ENCODE measurements at regions not wholly inside any gene's neighbourhood (a gene's known extent, or its start where the extent isn't known, plus 50 kb on each side); places are given as distances from the start of the nearest gene placed in this dataset.

DNA sequence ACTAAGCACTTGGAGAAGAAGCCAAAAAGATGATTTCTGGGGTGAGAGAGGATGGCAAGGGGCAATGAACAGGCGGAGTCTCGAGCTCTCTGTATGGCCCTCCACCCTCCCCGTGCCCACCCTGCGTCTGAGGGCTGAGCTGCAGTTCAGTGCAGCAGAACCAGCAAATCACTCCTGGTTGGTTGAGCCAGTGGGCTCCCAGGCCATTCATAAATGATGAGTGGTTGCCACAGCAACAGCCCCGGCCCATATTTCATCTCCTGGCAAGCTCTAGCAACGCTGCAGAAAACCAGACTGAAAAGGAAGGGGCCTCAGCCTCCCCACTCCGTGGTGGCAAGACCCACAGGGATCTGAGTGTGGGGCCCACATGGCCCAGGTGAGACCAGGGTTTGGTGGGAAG is 93.8 kb upstream of the PPP1R26 start:
- Histone ChIP-seq H4K20me1 (ENCODE audit: control insufficient read depth, extremely low read depth, insufficient read depth, low read length) (no peaks in the 10 kb centered on the region), H2AFZ (ENCODE audit: low read length) (no peak overlapping the region), H3K36me3 (ENCODE audit: control insufficient read depth, insufficient read depth, low read length) (no peaks in the 10 kb centered on the region), H3K4me2 (ENCODE audit: extremely low read depth, insufficient read depth, low read length) (no peak overlapping the region), H3K27me3 (ENCODE audit: control insufficient read depth, insufficient read depth, low read length) (no peaks in the 10 kb centered on the region), H3K27ac (ENCODE audit: insufficient read depth, low read length) (no peak overlapping the region), H3K79me2 (ENCODE audit: control insufficient read depth, insufficient read depth, low read length) (no peaks in the 10 kb centered on the region), H3K4me3 (replicated peaks in 1 of 4; ENCODE audit: control extremely low read depth in 1 of 4, insufficient read depth in 1 of 4, low read depth in 3 of 4, low read length in 4 of 4) (no peak overlapping the region), H3K4me1 (ENCODE audit: control insufficient read depth, extremely low read depth, insufficient read depth, low read length) (no peaks in the 10 kb centered on the region), H3K9ac (ENCODE audit: insufficient read depth, low read length) (no peak overlapping the region), H3K9me3 (ENCODE audit: control insufficient read depth, insufficient read depth, low read depth, low read length) (no peaks in the 10 kb centered on the region)
- TF ChIP-seq, protein P1, sequence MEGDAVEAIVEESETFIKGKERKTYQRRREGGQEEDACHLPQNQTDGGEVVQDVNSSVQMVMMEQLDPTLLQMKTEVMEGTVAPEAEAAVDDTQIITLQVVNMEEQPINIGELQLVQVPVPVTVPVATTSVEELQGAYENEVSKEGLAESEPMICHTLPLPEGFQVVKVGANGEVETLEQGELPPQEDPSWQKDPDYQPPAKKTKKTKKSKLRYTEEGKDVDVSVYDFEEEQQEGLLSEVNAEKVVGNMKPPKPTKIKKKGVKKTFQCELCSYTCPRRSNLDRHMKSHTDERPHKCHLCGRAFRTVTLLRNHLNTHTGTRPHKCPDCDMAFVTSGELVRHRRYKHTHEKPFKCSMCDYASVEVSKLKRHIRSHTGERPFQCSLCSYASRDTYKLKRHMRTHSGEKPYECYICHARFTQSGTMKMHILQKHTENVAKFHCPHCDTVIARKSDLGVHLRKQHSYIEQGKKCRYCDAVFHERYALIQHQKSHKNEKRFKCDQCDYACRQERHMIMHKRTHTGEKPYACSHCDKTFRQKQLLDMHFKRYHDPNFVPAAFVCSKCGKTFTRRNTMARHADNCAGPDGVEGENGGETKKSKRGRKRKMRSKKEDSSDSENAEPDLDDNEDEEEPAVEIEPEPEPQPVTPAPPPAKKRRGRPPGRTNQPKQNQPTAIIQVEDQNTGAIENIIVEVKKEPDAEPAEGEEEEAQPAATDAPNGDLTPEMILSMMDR (conservative IDR thresholded peaks at IDR 0.05 in 1 of 2, IDR thresholded peaks at IDR 0.05 in 1 of 2; ENCODE audit: low read depth in 1 of 2, low read length in 2 of 2) = no peak
- no peak for TF ChIP-seq EZH2 (IDR thresholded peaks at IDR 0.05; ENCODE audit: low read length, missing control alignments)
- no peak for DNase-seq (ENCODE audit: low read depth in 2 of 2)

GRCh38 chr9:135387976-135388375 is 91.6 kb upstream of the PPP1R26 start:
- H3K9me3 ChIP-seq (ENCODE audit: control insufficient read depth, insufficient read depth, low read depth, low read length) = no peaks in the 10 kb centered on the region
- no peak overlapping the region for H2AFZ ChIP-seq (ENCODE audit: low read length)
- H3K4me3 ChIP-seq (replicated peaks in 1 of 4; ENCODE audit: control extremely low read depth in 1 of 4, insufficient read depth in 1 of 4, low read depth in 3 of 4, low read length in 4 of 4) = no peak overlapping the region
- no peaks in the 10 kb centered on the region for H4K20me1 ChIP-seq (ENCODE audit: control insufficient read depth, extremely low read depth, insufficient read depth, low read length)
- TF ChIP-seq EZH2 (IDR thresholded peaks at IDR 0.05; ENCODE audit: low read length, missing control alignments) = no peak
- TF ChIP-seq, protein P1 (conservative IDR thresholded peaks at IDR 0.05 in 1 of 2, IDR thresholded peaks at IDR 0.05 in 1 of 2; ENCODE audit: low read depth in 1 of 2, low read length in 2 of 2) = no peak
- H3K27me3 ChIP-seq (ENCODE audit: control insufficient read depth, insufficient read depth, low read length) = no peaks in the 10 kb centered on the region
- H3K4me2 ChIP-seq (ENCODE audit: extremely low read depth, insufficient read depth, low read length) = no peak overlapping the region
- no peak overlapping the region for H3K9ac ChIP-seq (ENCODE audit: insufficient read depth, low read length)
- no peak overlapping the region for H3K27ac ChIP-seq (ENCODE audit: insufficient read depth, low read length)
- no peaks in the 10 kb centered on the region for H3K36me3 ChIP-seq (ENCODE audit: control insufficient read depth, insufficient read depth, low read length)
- no peaks in the 10 kb centered on the region for H3K4me1 ChIP-seq (ENCODE audit: control insufficient read depth, extremely low read depth, insufficient read depth, low read length)
- no peaks in the 10 kb centered on the region for H3K79me2 ChIP-seq (ENCODE audit: control insufficient read depth, insufficient read depth, low read length)
- DNase-seq (ENCODE audit: low read depth in 2 of 2) = no peak

GRCh38 chr9:135388530-135388929 is 91.1 kb upstream of the PPP1R26 start:
- Histone ChIP-seq H3K9ac (ENCODE audit: insufficient read depth, low read length) (no peak overlapping the region), H3K27ac (ENCODE audit: insufficient read depth, low read length) (no peak overlapping the region), H3K27me3 (ENCODE audit: control insufficient read depth, insufficient read depth, low read length) (no peaks in the 10 kb centered on the region), H3K79me2 (ENCODE audit: control insufficient read depth, insufficient read depth, low read length) (no peaks in the 10 kb centered on the region), H2AFZ (ENCODE audit: low read length) (no peak overlapping the region), H4K20me1 (ENCODE audit: control insufficient read depth, extremely low read depth, insufficient read depth, low read length) (no peaks in the 10 kb centered on the region), H3K9me3 (ENCODE audit: control insufficient read depth, insufficient read depth, low read depth, low read length) (no peaks in the 10 kb centered on the region), H3K4me1 (ENCODE audit: control insufficient read depth, extremely low read depth, insufficient read depth, low read length) (no peaks in the 10 kb centered on the region), H3K36me3 (ENCODE audit: control insufficient read depth, insufficient read depth, low read length) (no peaks in the 10 kb centered on the region), H3K4me3 (replicated peaks in 1 of 4; ENCODE audit: control extremely low read depth in 1 of 4, insufficient read depth in 1 of 4, low read depth in 3 of 4, low read length in 4 of 4) (no peak overlapping the region), H3K4me2 (ENCODE audit: extremely low read depth, insufficient read depth, low read length) (no peak overlapping the region)
- no peak for DNase-seq (ENCODE audit: low read depth in 2 of 2)
- TF ChIP-seq EZH2 (IDR thresholded peaks at IDR 0.05; ENCODE audit: low read length, missing control alignments) = no peak
